HEK293 (cell line): ENCODE measurements at regions not wholly inside any gene's neighbourhood (a gene's known extent, or its start where the extent isn't known, plus 50 kb on each side); places are given as distances from the start of the nearest gene placed in this dataset.

Experiments used
- ATF2 ChIP-seq: fragments of 450-650 bp; formaldehyde crosslinking; IDR thresholded peaks from 2 replicates; pipeline ENCODE4 v1.5.1; 2016; ENCODE audit warnings: missing biosample characterization, missing genetic modification characterization, low read depth
- ELK4 ChIP-seq: IDR thresholded peaks from 2 replicates; pipeline ENCODE4 v1.6.1; 2011; ENCODE audit warnings: mild to moderate bottlenecking, low read depth, low read length, borderline replicate concordance
- FEZF1 ChIP-seq: fragments of 450-650 bp; formaldehyde crosslinking; IDR thresholded peaks from 2 replicates; pipeline ENCODE4 v1.5.1; 2016; ENCODE audit warnings: missing biosample characterization, missing genetic modification characterization
- GLIS2 ChIP-seq: fragments of 450-650 bp; formaldehyde crosslinking; IDR thresholded peaks from 2 replicates; pipeline ENCODE4 v1.5.1; 2016; ENCODE audit warnings: missing biosample characterization, missing genetic modification characterization
- MYNN ChIP-seq: fragments of 450-650 bp; formaldehyde crosslinking; IDR thresholded peaks from 2 replicates; pipeline ENCODE4 v1.5.1; 2016; ENCODE audit warnings: missing biosample characterization, missing genetic modification characterization, borderline replicate concordance
- SETDB1 ChIP-seq: IDR thresholded peaks from one replicate; pipeline ENCODE4 v1.6.1; 2017; ENCODE audit warnings: mild to moderate bottlenecking, low read length, moderate library complexity, mixed read lengths; ENCODE audit not compliant: insufficient read length
- TCF7L2 ChIP-seq: IDR thresholded peaks from 2 replicates; pipeline ENCODE4 v1.6.1; 2011; ENCODE audit warnings: low read depth, mild to moderate bottlenecking, inconsistent platforms, low read length, moderate library complexity, borderline replicate concordance
- ZFP69B ChIP-seq: fragments of 450-650 bp; formaldehyde crosslinking; IDR thresholded peaks from 2 replicates; pipeline ENCODE4 v1.5.1; 2016; ENCODE audit warnings: missing biosample characterization, missing genetic modification characterization
- ZNF23 ChIP-seq: fragments of 450-650 bp; formaldehyde crosslinking; IDR thresholded peaks from 2 replicates; pipeline ENCODE4 v1.5.1; 2016; ENCODE audit warnings: missing biosample characterization, missing genetic modification characterization, borderline replicate concordance
- ZNF24 ChIP-seq: fragments of 450-650 bp; formaldehyde crosslinking; IDR thresholded peaks from 2 replicates; pipeline ENCODE4 v1.5.1; 2016; ENCODE audit warnings: missing biosample characterization, missing genetic modification characterization
- ZNF280C ChIP-seq: fragments of 450-650 bp; formaldehyde crosslinking; IDR thresholded peaks from 2 replicates; pipeline ENCODE4 v1.5.1; 2016; ENCODE audit warnings: missing biosample characterization, missing genetic modification characterization
- ZNF302 ChIP-seq: fragments of 450-650 bp; formaldehyde crosslinking; IDR thresholded peaks from 2 replicates; pipeline ENCODE4 v1.5.1; 2016; ENCODE audit warnings: missing biosample characterization, missing genetic modification characterization, low read depth
- ZNF350 ChIP-seq: fragments of 450-650 bp; formaldehyde crosslinking; IDR thresholded peaks from 2 replicates; pipeline ENCODE4 v1.5.0; 2017; ENCODE audit warnings: missing biosample characterization, mild to moderate bottlenecking, missing genetic modification characterization
- ZNF398 ChIP-seq: fragments of 450-650 bp; formaldehyde crosslinking; IDR thresholded peaks from 2 replicates; pipeline ENCODE4 v1.5.1; 2017; ENCODE audit warnings: missing biosample characterization, missing genetic modification characterization
- ZNF423 ChIP-seq: fragments of 450-650 bp; formaldehyde crosslinking; IDR thresholded peaks from 2 replicates; pipeline ENCODE4 v1.5.1; 2016; ENCODE audit warnings: missing biosample characterization, missing genetic modification characterization
- ZNF449 ChIP-seq: fragments of 450-650 bp; formaldehyde crosslinking; IDR thresholded peaks from 2 replicates; pipeline ENCODE4 v1.5.1; 2017; ENCODE audit warnings: missing biosample characterization, mild to moderate bottlenecking, missing genetic modification characterization, moderate library complexity
- ZNF473 ChIP-seq: fragments of 450-650 bp; formaldehyde crosslinking; IDR thresholded peaks from 2 replicates; pipeline ENCODE4 v1.5.1; 2017; ENCODE audit warnings: missing biosample characterization, missing genetic modification characterization
- ZNF518A ChIP-seq: fragments of 450-650 bp; formaldehyde crosslinking; conservative IDR thresholded peaks from 2 replicates; pipeline ENCODE4 v1.5.1; 2016; ENCODE audit warnings: low read depth, missing biosample characterization, missing genetic modification characterization
- ZNF521 ChIP-seq: fragments of 450-650 bp; formaldehyde crosslinking; IDR thresholded peaks from 2 replicates; pipeline ENCODE4 v1.5.1; 2017; ENCODE audit warnings: missing biosample characterization, mild to moderate bottlenecking, missing genetic modification characterization
- ZNF670 ChIP-seq: fragments of 450-650 bp; formaldehyde crosslinking; IDR thresholded peaks from 2 replicates; pipeline ENCODE4 v1.5.1; 2016; ENCODE audit warnings: missing biosample characterization, missing genetic modification characterization, low read depth
- ZNF768 ChIP-seq: fragments of 450-650 bp; formaldehyde crosslinking; IDR thresholded peaks from 2 replicates; pipeline ENCODE4 v1.5.1; 2018; ENCODE audit warnings: missing biosample characterization, mild to moderate bottlenecking, missing genetic modification characterization
- ZSCAN4 ChIP-seq: fragments of 450-650 bp; formaldehyde crosslinking; IDR thresholded peaks from 2 replicates; pipeline ENCODE4 v1.5.1; 2017; ENCODE audit warnings: missing biosample characterization, missing genetic modification characterization

- TF ChIP-seq ZNF423 (tag by site-specific recombination) (no peak), ZNF24 (no peak), ZNF518A (no peak), ZNF350 (tag by site-specific recombination) (no peak), ZNF302 (tag by site-specific recombination) (no peak), ATF2 (no peak), ZSCAN4 (tag by site-specific recombination) (no peak), GLIS2 (tag by site-specific recombination) (peak; percentile 93), ZNF768 (no peak), SETDB1 (no peak), ZNF473 (tag by site-specific recombination) (no peak), ELK4 (no peak), MYNN (tag by site-specific recombination) (no peak), ZNF449 (tag by site-specific recombination) (no peak; the same call in 1 of the 2 replicates), ZNF521 (tag by site-specific recombination) (no peak), ZNF670 (tag by site-specific recombination) (no peak), FEZF1 (no peak), ZFP69B (tag by site-specific recombination) (peak; percentile 80), ZNF280C (tag by site-specific recombination) (no peak), TCF7L2 (no peak), ZNF23 (no peak), ZNF398 (tag by site-specific recombination) (peak; percentile 44)
Measured at GRCh38 chr1:58903514-58904298, 119.9 kb upstream of the JUN start (continued).
